ENCODE measurements at regions not wholly inside any gene's neighbourhood (a gene's known extent, or its start where the extent isn't known, plus 50 kb on each side); places are given as distances from the start of the nearest gene placed in this dataset.

GRCh38 chr4:8793571-8794160 lies 78.0 kb downstream of the HMX1 start:
- no peaks in the 10 kb centered on the region for H3K4me1 ChIP-seq (ENCODE audit: insufficient read depth)
- H4K20me1 ChIP-seq (ENCODE audit: insufficient read depth, poor library complexity, severe bottlenecking): no peaks in the 10 kb centered on the region
- 89% methylated on average over 11 of the region's 11 CpGs for WGBS (ENCODE audit: low lambda C conversion rate, missing lambda C conversion rate)

GRCh38 chr4:8792491-8792890 lies 79.1 kb downstream of the HMX1 start:
- 91% methylated on average over 9 of the region's 10 CpGs for WGBS (ENCODE audit: low lambda C conversion rate, missing lambda C conversion rate)
- DNase-seq (ENCODE audit: low spot score): no peak
- H3K27ac ChIP-seq: no peak overlapping the region
- no peaks in the 10 kb centered on the region for H3K4me1 ChIP-seq (ENCODE audit: insufficient read depth)
- H3K27me3 ChIP-seq: no peaks in the 10 kb centered on the region
- H3K79me2 ChIP-seq: no peaks in the 10 kb centered on the region
- H4K20me1 ChIP-seq (ENCODE audit: insufficient read depth, poor library complexity, severe bottlenecking): no peaks in the 10 kb centered on the region
- no peaks in the 10 kb centered on the region for H3K9me3 ChIP-seq (ENCODE audit: low read depth)
- H3K4me3 ChIP-seq: no peak overlapping the region
- no peak overlapping the region for H3K4me2 ChIP-seq
- H3K36me3 ChIP-seq (replicated peaks; ENCODE audit: insufficient read depth, low read depth): no peaks in the 10 kb centered on the region
- no peak for TF ChIP-seq EZH2 (IDR thresholded peaks at IDR 0.05; ENCODE audit: borderline replicate concordance)
- TF ChIP-seq EZH2phosphoT487 (IDR thresholded peaks at IDR 0.05; ENCODE audit: low read depth, severe bottlenecking, unreplicated experiment): no peak
- TF ChIP-seq CTCF (IDR thresholded peaks at IDR 0.05; ENCODE audit: poor library complexity): no peak
- H3K9me2 ChIP-seq (replicated peaks; ENCODE audit: insufficient read depth): no peaks in the 10 kb centered on the region
- no peak overlapping the region for H2AFZ ChIP-seq

More at GRCh38 chr4:8793571-8794160, 78.0 kb downstream of the HMX1 start:
- H3K9me2 ChIP-seq (replicated peaks; ENCODE audit: insufficient read depth): no peaks in the 10 kb centered on the region
- no peaks in the 10 kb centered on the region for H3K36me3 ChIP-seq (replicated peaks; ENCODE audit: insufficient read depth, low read depth)
- H3K27me3 ChIP-seq: no peaks in the 10 kb centered on the region
- H2AFZ ChIP-seq: no peak overlapping the region
- H3K4me3 ChIP-seq: no peak overlapping the region
- no peak overlapping the region for H3K4me2 ChIP-seq
- no peaks in the 10 kb centered on the region for H3K9me3 ChIP-seq (ENCODE audit: low read depth)
- H3K79me2 ChIP-seq: no peaks in the 10 kb centered on the region
- TF ChIP-seq EZH2 (IDR thresholded peaks at IDR 0.05; ENCODE audit: borderline replicate concordance) (no peak), CTCF (IDR thresholded peaks at IDR 0.05; ENCODE audit: poor library complexity) (no peak), EZH2phosphoT487 (IDR thresholded peaks at IDR 0.05; ENCODE audit: low read depth, severe bottlenecking, unreplicated experiment) (no peak)
- DNase-seq (ENCODE audit: low spot score): no peak
- no peak overlapping the region for H3K27ac ChIP-seq

- Histone ChIP-seq H3K79me2 (no peaks in the 10 kb centered on the region), H2AFZ (no peak overlapping the region), H3K4me1 (ENCODE audit: insufficient read depth) (no peaks in the 10 kb centered on the region), H3K4me2 (no peak overlapping the region), H3K9me3 (ENCODE audit: low read depth) (no peaks in the 10 kb centered on the region), H4K20me1 (ENCODE audit: insufficient read depth, poor library complexity, severe bottlenecking) (no peaks in the 10 kb centered on the region), H3K4me3 (no peak overlapping the region), H3K36me3 (replicated peaks; ENCODE audit: insufficient read depth, low read depth) (no peaks in the 10 kb centered on the region), H3K9me2 (replicated peaks; ENCODE audit: insufficient read depth) (no peaks in the 10 kb centered on the region), H3K27ac (no peak overlapping the region), H3K27me3 (no peaks in the 10 kb centered on the region)
- TF ChIP-seq EZH2 (IDR thresholded peaks at IDR 0.05; ENCODE audit: borderline replicate concordance) (no peak), EZH2phosphoT487 (IDR thresholded peaks at IDR 0.05; ENCODE audit: low read depth, severe bottlenecking, unreplicated experiment) (no peak), CTCF (IDR thresholded peaks at IDR 0.05; ENCODE audit: poor library complexity) (no peak)
- 90% methylated on average over 8 of the region's 9 CpGs for WGBS (ENCODE audit: low lambda C conversion rate, missing lambda C conversion rate)
- no peak for DNase-seq (ENCODE audit: low spot score)
Measured at GRCh38 chr4:8791609-8792008, 80.0 kb downstream of the HMX1 start.
